NCI-H526 (cell line): ENCODE measurements at regions not wholly inside any gene's neighbourhood (a gene's known extent, or its start where the extent isn't known, plus 50 kb on each side); places are given as distances from the start of the nearest gene placed in this dataset.

Experiments used
- DNase-seq, 2 experiments: peaks; one replicate each; lab custom pipeline; 2025; lab: John Stamatoyannopoulos, UW

DNA sequence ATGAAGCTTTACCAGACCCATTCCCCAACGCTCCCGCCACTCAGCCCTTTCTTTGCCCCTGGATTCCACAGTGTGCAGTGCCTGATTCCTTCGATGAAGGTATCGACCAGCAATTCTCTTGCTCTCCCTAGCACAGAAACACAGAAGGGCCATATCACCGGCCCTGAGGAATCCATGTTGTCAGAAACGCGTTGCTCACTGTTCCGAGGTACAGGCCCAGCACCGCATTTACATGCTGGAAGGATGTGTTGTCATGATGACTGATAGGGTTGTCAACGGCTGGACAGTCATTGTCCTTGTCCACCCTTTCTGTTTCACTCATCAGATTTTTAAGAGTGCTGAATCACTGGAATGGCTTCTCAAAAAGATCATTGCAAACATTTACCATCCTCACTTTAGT lies 57.2 kb upstream of the GPR6 start:
- DNase-seq = no peak

DNA sequence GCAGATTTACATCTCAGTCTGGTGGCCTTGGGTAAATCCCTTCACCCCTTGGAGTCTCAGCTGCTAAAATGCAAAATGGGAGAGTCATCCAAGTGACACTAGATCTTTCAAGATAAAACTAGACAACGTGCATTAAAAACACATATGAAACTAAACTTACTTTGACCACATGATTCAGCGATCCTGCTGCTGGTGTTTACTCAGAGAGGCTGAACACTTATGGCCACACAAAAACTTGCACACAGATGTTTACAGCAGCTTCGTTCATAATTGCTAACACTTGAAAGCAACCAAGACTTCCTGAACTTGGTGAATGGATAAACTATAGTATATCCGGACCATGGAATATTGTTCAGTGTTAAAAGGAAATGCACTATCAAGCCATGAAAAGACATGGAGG lies 55.3 kb upstream of the GPR6 start:
- DNase-seq = no peak

DNA sequence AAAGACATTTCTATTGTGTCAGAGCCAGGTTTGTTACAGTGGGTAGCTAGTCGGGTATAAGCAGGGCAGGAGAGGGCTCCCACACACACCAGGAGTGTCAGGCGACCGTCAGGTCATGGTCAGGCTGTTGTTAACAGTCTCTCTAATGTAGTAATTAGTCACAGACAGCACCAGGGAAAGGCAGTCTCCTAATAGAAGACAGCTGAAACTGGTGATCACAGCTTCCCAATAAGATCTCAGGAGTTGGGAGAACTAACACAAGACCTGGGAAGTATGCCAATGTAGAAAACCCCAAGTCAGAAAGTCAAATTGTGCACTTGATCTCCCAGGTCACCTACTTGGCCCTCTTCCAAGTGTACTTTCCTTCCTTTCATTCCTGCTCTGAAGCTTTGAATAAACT lies 53.0 kb upstream of the GPR6 start:
- no peak for DNase-seq

DNA sequence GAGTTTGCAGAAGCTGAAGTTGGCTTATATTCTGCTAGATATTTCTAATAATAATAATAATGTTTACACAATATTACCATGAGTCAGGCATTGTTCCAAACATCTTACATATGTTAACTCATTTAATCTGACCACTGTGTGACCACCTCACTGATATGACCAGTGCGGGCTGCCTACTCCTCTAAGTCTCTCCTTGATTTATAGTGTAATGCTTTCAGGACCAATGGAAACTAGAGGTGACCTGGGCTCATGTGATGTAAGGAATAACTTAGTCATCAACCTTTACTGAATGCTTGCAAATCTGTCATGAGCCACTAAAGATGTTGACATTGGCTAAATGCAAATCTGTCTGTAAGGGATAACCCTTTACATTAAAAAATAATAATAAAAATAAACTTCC lies 51.1 kb upstream of the GPR6 start:
- no peak for DNase-seq
